Body of pancreas (tissue), 4 donors: ENCODE measurements at regions not wholly inside any gene's neighbourhood (a gene's known extent, or its start where the extent isn't known, plus 50 kb on each side); places are given as distances from the start of the nearest gene placed in this dataset.

Source experiments
- ATAC-seq: fragments of 150-250 bp; one replicate; pipeline ENCODE4 v1.9.1; 2016
- DNase-seq, 4 donors: peaks; one replicate each; pipeline ENCODE4 v3.0.0-alpha.2; 2019
- H3K27ac ChIP-seq, 4 donors: fragments of 200-600 bp; sonication (generic); 1 replicate in 3 of 4; 2 replicates in 1 of 4; pipeline versions ENCODE4 v1.5.1 to v1.6.1; 2016 to 2019; ENCODE audit warnings: mild to moderate bottlenecking in 1 of 4, mixed read lengths in 1 of 4, moderate library complexity in 1 of 4
- H3K27me3 ChIP-seq, 2 donors: fragments of 200-600 bp; sonication (generic); one replicate each; pipeline ENCODE4 v1.6.0; 2016; ENCODE audit warnings: mild to moderate bottlenecking in 1 of 2
- H3K36me3 ChIP-seq, 2 donors: fragments of 200-600 bp; sonication (generic); replicated peaks in 1 of 2; 2 replicates each; pipeline ENCODE4 v1.5.1; 2016; ENCODE audit warnings: low read depth in 2 of 2; ENCODE audit not compliant: insufficient read depth in 1 of 2
- H3K4me1 ChIP-seq: fragments of 200-600 bp; sonication (generic); one replicate; pipeline ENCODE4 v1.6.0; 2016
- H3K4me3 ChIP-seq, 2 donors: fragments of 200-600 bp; sonication (generic); 1 replicate in 1 of 2; 2 replicates in 1 of 2; pipeline ENCODE4 v1.5.1; 2016 to 2019
- H3K9me3 ChIP-seq, 3 donors: fragments of 200-600 bp; sonication (generic); 1 replicate in 2 of 3; 2 replicates in 1 of 3; pipeline ENCODE4 v1.5.1; 2016
- CTCF ChIP-seq, 7 experiments: fragments of 450-650 bp in 4 of 7; fragments of 200-600 bp in 3 of 7; sonication (generic) in 3 of 7; IDR thresholded peaks; one replicate each; pipeline ENCODE4 v1.5.1; 2016 to 2019; ENCODE audit warnings: antibody characterized with exemption in 7 of 7
- POLR2A ChIP-seq, 3 donors: fragments of 450-650 bp; IDR thresholded peaks; one replicate each; pipeline ENCODE4 v1.6.1; 2016; ENCODE audit warnings: antibody characterized with exemption in 3 of 3, mild to moderate bottlenecking in 2 of 3
- WGBS, 2 donors: methylation state at CpG; one replicate each; pipeline ENCODE4 v1.1.5; 2017; 5-methylcytosine and 5-hydroxymethylcytosine counted together
- intact Hi-C: fragments of 100-400 bp; cut with DNase I; formaldehyde crosslinking; loops from one replicate; pipeline ENCODE4 v1.15.1; 2023

DNA sequence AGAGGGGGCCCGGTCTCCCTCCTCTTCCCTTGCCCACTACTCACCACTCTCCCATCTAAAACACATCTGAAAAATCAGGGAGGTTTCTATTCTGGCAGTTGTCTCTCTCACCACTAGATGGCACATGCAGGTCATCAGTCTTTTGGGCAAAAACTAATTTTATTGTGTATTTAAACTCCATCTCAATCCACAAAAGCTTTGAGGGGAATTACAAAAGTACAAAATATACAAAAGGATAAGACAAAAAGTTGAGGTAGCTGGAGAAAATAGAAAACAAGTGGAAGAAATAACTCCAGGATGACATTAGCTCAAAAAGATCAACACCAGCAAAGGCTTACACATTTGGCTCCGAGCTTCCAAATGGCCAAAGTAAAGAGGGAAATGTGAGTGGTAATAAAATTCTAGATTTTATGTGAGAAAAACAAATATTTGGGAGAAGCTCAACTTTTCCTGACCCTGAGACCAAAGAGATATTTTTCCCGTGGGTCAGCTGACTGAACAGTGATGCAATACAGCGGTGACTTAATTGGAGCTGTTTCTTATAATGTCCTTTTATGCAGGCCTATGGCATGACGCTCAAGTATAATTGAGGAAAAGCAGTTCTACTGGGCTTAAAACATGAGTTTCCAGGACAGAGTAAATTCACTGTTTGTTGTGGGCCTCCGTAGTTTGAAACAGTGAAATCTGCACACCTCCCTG lies 79.8 kb upstream of the CHD6 start:
- Histone ChIP-seq H3K4me3 (no peak overlapping the region), H3K36me3 (no peaks in the 10 kb centered on the region), H3K27ac (no peak overlapping the region), H3K27me3 (no peaks in the 10 kb centered on the region), H3K4me1 (peaks cover 11% of the 10 kb centered on the region), H3K9me3 (no peaks in the 10 kb centered on the region)
- DNase-seq (peak in 2 of 4 donors; percentile 9 to 30), ATAC-seq (no peak)
- intact Hi-C loops, result no loop called here
- TF ChIP-seq CTCF (IDR thresholded peaks at IDR 0.05), result peak; percentile 27 to 75 (median 65)
- TF ChIP-seq POLR2A (IDR thresholded peaks at IDR 0.05), result no peak
- 59 to 62% methylated on average over 6 of the region's 6 CpGs for WGBS, 2 donors

DNA sequence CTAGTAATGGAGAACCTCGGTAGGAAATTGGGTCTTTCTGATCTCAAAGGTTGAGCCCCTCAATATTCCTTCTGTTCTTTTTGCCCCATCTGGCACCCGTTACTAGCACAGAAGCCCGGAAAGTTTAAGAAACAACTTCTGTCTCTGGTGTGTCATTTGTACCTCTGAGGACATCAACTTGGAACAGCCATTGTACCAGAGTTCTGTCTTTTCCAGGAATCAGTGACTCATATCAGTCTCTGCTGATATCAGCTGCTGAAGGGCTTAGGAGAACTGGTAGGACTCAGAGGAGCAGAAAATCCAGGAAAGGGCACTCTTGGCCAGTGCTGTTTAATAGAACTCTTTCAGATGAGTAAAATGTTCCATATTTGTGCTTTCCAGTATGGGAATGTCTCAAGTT lies 78.3 kb upstream of the CHD6 start:
- no peaks in the 10 kb centered on the region for H3K36me3 ChIP-seq
- H3K4me1 ChIP-seq, result peaks cover 11% of the 10 kb centered on the region
- WGBS, 2 donors, result 71 to 76% methylated on average over 3 of the region's 3 CpGs
- ATAC-seq (no peak), DNase-seq (no peak)
- no peak overlapping the region for H3K27ac ChIP-seq
- no peak overlapping the region for H3K4me3 ChIP-seq
- no peaks in the 10 kb centered on the region for H3K27me3 ChIP-seq
- TF ChIP-seq POLR2A (IDR thresholded peaks at IDR 0.05) (no peak), CTCF (IDR thresholded peaks at IDR 0.05) (no peak)
- intact Hi-C loops, result no loop called here
- no peaks in the 10 kb centered on the region for H3K9me3 ChIP-seq

DNA sequence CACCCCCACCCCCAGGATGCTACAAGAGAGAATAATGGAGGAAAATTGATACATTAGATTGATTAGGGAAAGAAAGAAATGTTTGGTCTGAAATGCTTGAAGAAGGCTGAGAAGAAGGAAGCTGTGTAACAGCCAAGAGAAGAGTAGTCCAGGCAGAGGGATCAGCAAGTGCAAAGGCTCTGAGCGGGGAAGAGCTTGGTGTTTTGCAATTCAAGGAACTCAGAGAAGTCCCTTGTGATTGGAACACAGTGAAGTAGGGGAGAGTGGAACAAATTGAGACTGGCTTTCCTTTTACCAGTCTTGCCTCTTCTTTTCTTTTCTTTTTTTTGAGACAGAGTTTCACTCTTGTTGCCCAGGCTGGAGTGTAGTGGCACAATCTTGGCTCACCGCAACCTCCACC lies 76.6 kb upstream of the CHD6 start:
- no peak for DNase-seq

DNA sequence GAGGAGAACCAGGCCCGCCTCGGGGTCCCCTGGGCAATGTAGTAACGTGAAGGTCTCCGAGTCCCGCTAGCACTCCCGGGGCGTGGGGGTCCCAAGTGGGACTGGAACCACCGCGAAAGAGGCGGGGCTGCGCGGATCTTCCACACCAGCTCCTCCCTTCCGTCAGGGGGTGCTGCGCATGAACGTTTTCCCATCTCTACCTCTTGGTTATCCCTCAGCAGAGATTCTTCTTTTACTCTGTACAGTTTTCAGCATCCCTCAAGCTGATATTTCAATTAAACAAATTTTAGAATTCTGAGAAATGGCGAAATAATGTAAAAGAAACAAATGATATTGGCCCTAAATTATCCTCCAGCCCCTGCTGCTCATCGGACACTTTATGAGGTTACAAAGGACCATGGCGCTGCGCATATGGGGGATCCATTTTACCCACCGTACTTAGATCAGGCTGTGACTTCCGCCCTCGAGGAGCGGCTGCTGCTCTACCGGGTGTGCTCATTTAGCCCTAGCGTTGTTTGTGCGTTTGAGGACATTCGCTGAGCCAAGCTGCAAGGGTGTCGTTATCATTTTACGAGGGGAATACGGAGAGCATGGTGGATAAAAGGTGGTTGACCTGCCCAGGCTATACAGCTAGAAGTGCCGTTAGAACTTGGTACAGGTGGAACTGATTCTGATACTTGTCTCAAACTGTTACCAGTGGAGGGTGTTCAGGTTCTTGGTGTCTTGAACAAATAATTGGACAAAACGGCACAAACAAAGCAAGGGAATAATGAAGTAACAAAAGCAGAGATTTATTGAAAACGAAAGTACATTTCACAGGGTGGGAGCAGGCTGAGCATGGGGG lies 75.2 kb upstream of the CHD6 start:
- Histone ChIP-seq H3K9me3 (no peaks in the 10 kb centered on the region), H3K36me3 (no peaks in the 10 kb centered on the region), H3K4me3 (peak overlapping the region; percentile 70 to 78), H3K27ac (peak overlapping the region; percentile 79 to 92 (median 88)), H3K27me3 (no peaks in the 10 kb centered on the region), H3K4me1 (peaks cover 13% of the 10 kb centered on the region)
- 0% methylated on average over 25 to 33 of the region's 33 CpGs for WGBS, 2 donors
- peak; percentile 24 to 83 (median 46) for TF ChIP-seq CTCF (IDR thresholded peaks at IDR 0.05)
- TF ChIP-seq POLR2A (IDR thresholded peaks at IDR 0.05), result peak; percentile 41 to 93 (median 85)
- peak; percentile 93 for ATAC-seq
- intact Hi-C loops, result no loop called here
- peak; percentile 84 to 91 (median 87) for DNase-seq

More for the DNA sequence above, 76.6 kb upstream of the CHD6 start:
- no peak overlapping the region for H3K27ac ChIP-seq
- peaks cover 11% of the 10 kb centered on the region for H3K4me1 ChIP-seq
- intact Hi-C loops, result no loop called here
- no peaks in the 10 kb centered on the region for H3K36me3 ChIP-seq
- WGBS, 2 donors, result 92 to 97% methylated on average over 2 of the region's 2 CpGs
- no peak for ATAC-seq
- TF ChIP-seq POLR2A (IDR thresholded peaks at IDR 0.05), result no peak
- TF ChIP-seq CTCF (IDR thresholded peaks at IDR 0.05), result no peak
- no peak overlapping the region for H3K4me3 ChIP-seq
- no peaks in the 10 kb centered on the region for H3K9me3 ChIP-seq
- H3K27me3 ChIP-seq, result no peaks in the 10 kb centered on the region
